Medulla oblongata (tissue), 1 donor: ENCODE measurements at regions not wholly inside any gene's neighbourhood (a gene's known extent, or its start where the extent isn't known, plus 50 kb on each side); places are given as distances from the start of the nearest gene placed in this dataset.

Source experiments
- DNase-seq: peaks from one replicate; pipeline ENCODE4 v3.0.0-alpha.2; 2015; ENCODE audit errors: extremely low spot score

GRCh38 chr11:27773884-27774283, 73.6 kb upstream of the BDNF start:
- no peak for DNase-seq

GRCh38 chr11:27771516-27771915, 71.3 kb upstream of the BDNF start:
- DNase-seq = no peak

DNA sequence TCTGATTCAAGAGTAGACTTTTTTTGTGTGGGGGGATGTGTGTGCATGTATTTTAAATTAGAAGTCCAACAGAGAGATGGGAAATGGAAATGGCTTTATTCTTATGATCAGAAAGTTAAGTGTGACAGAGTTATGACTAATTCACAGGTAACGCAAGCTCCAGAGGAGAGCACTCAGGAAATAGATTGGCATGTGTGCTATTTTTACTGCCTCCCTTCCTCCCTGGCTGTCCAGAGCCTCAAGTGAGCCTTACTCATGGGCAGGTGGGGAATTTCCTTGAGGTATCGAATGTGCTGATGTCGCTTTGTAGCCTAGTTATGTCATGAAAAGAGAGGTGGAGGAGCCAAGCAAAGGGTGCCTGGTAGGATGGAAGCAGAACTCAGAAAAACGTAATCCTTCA, 70.3 kb upstream of the BDNF start:
- no peak for DNase-seq

DNA sequence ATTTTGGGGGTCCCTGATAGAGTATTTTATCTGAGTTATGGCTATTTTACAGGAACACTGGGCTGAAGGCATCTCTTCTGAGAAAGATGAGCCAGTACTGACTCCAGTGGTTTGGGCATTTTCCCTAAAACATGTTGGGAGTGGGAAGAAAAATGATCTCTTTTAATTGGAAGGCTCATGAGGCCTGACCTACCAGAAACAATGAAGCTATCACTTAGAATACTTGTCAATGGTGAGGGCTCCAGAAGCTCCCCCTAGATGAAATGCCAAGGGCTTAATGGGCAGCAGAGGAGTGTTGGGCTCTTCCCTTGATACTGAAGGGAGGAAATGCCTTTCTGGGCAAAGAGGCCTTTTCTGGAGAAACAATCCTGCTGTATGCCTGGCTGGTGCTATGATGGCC, 63.5 kb upstream of the BDNF start:
- no peak for DNase-seq

DNA sequence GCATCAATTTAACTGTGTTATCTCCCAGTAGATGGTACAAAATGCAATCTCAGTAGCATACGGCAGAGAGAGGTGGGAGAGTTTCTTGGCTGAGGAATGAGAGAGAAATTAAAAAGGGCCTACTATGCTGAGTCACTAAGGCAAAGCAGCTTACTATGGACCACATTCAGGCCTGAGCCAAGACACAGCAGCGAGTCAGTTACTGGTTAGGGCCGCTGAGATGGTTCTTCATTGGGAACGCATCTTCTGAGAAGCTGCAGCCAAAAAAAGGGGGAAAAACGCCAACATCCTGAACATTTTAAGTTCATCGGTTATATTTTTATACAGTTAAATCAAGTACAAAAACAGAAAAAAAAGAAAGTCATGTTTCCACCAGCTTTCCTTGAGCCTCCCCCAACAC, 61.1 kb upstream of the BDNF start:
- no peak for DNase-seq

DNA sequence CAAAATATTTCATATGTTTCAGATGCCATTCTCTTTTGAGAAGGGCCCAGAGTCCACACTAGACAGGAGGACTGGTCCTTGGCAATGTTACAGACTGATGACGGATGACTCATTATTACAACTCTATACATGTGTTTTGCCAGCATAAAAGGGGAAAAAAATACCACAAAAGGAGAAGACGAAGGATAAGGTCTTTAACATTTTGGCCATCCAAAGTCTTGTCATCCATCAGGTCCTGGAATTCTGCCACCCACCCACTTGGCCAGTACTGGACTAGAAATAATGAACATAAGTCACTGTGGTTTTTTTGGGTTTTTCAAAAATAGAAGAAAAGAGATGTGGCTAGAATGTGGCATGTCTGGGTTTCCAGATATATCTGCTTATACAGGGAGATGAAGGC, 57.7 kb upstream of the BDNF start:
- DNase-seq = no peak

DNA sequence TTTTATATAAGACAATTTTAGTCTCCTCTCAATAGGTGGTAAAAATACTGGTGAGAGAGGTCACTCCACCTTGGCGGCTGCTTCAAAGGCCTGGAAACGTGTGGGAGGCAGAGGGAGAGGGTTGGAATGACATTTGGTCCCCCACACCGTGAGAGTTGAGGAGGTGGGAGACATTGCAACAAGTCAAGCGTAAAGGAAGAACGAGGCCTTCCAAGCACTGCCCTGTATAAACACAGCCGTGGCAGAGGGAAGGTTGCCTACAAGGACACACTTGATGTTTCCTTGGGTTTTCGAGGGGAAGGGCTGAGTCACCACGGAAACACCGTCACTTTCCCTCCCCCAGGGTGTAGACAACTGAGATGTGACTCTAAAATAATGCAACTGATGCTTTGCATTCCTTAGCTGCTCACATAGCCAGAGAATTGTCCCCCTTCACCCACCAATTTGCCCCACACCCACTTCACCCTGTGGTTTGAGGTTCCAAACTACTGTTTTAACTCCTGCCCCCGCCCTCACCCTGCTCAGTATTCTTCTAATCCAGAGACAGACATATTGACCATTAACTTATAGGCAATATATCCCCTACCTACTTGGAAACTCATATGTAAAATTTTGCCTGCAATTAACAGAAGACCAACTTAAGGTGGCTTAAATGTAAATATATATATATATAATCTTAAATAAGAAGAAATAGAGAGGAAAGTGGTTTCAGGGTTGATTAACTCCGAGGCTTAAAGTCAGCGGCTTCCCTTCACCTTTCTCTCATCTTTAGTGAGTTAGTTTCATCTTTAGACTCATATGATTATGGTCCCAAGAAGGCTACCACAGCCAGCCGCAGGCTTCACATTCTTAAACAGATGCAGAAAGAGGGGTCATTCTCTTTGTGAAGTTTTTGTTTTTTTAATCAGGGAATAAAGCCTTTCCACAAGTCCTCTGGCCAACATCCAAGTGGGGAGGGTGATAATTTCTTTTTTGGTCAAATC, 54.1 kb upstream of the BDNF start:
- no peak for DNase-seq
